ENCODE measurements at regions not wholly inside any gene's neighbourhood (a gene's known extent, or its start where the extent isn't known, plus 50 kb on each side); places are given as distances from the start of the nearest gene placed in this dataset.
"Not testable (repeated sequence)": the region's sequence is repeated elsewhere in the genome, so short reads cannot be mapped to it uniquely, and the experiment has no call there.

DNA sequence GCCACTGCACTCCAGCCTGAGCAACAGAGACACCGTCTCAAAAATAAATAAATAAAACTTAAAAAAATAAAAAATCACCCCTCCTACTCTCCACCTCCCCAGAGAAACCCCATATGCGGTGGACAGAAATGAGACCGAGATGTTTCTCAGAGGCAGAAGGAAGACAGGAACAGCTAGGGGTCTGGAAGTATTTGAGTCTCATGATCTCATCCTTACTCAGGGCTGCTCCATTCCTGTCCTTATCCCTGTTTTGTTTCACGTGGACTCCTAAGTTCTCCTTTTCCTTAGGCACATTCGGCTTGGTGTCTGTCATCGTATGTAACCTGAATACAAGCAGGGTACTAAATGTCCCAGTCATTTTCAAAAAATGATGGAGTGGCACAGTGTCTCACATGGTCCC lies 76.1 kb downstream of the C9orf50 start:
- H3K36me3 ChIP-seq (ENCODE audit: insufficient read depth, low read length) = no peaks in the 10 kb centered on the region
- intact Hi-C loops (cut with micrococcal nuclease) = no loop called here
- no peaks in the 10 kb centered on the region for H3K9me3 ChIP-seq (ENCODE audit: control insufficient read depth in 1 of 2, low read length in 2 of 2)
- no peak for DNase-seq
- Mint-ChIP-seq H3K9me3 (peaks cover 0 to 5% (median 0%) of the 10 kb centered on the region in 8 donors), H3K27ac (no peak overlapping the region), H3K4me3 (no peak overlapping the region), H3K27me3 (peaks cover 17 to 22% of the 10 kb centered on the region in 2 donors), H3K36me3 (peaks cover 0 to 1% of the 10 kb centered on the region in 2 donors), H3K4me1 (peaks cover 0 to 7% (median 2%) of the 10 kb centered on the region in 4 donors)
- no peak overlapping the region for H3K27ac ChIP-seq (ENCODE audit: low read depth, low read length)
- no peaks in the 10 kb centered on the region for H3K4me1 ChIP-seq (ENCODE audit: insufficient read depth, low read length)
- POLR2A ChIA-PET (ENCODE audit: partially characterized antibody) = interaction anchor here (0.9 kb wide), 1 partner anchor 129 kb away, joined by 3 read pairs; no protein-coding TSS in a partner anchor
- CTCF ChIA-PET (ENCODE audit: partially characterized antibody) = no interaction called here
- H3K4me3 ChIP-seq (ENCODE audit: low read length in 2 of 2) = no peak overlapping the region
- no peaks in the 10 kb centered on the region for H3K27me3 ChIP-seq (ENCODE audit: insufficient read depth, low read length)

DNA sequence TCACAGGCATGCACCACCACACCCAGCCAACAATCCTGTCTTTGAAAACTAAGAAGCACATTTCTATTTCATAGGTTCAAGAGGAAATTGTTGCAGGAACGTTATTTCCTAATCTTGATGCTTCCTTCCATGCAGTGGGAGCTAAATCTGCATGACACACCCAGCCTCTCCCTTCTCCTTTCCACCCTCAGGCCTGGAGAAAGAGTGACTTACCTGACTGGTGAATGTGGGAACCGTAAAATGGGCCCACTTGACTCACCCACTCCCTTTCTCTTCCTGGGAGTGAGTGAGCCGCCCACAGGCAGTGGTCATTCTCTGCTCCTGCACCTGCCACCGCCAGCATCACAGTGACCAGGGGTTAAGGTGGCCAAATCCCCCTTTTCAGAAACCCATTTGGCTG lies 78.2 kb downstream of the C9orf50 start:
- H3K27ac Mint-ChIP-seq = no peak overlapping the region
- no peak for DNase-seq
- POLR2A ChIA-PET (ENCODE audit: partially characterized antibody) = no interaction called here

DNA sequence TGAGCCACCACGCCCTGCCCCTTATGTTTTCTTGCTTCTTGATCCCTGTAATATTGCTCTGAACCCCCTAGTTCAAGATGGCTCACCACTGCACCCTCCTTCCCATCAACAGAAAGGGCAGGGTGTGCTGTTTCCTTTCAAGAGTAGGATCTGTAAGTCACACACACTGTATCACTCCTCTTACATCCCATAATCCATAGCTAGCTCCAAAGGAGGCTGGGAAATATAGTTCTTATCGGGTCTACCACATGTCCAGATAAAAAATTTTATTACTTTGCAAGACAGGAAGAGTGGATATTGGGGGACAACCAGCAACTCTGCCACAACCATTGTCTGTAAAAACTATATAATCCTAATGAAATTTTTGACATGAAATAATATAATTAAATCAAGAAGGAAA lies 79.6 kb downstream of the C9orf50 start:
- CTCF ChIA-PET (ENCODE audit: partially characterized antibody) = no interaction called here
- no peak overlapping the region for H3K4me3 ChIP-seq (ENCODE audit: low read length in 2 of 2)
- Mint-ChIP-seq H3K4me1 (no peaks in the 10 kb centered on the region), H3K27ac (no peak overlapping the region), H3K9me3 (peaks cover 0 to 21% (median 10%) of the 10 kb centered on the region in 8 donors), H3K4me3 (no peak overlapping the region), H3K27me3 (peaks cover 12 to 13% of the 10 kb centered on the region in 2 donors), H3K36me3 (peaks cover 1 to 5% of the 10 kb centered on the region in 2 donors)
- no peak for DNase-seq
- H3K9me3 ChIP-seq (ENCODE audit: control insufficient read depth in 1 of 2, low read length in 2 of 2) = no peaks in the 10 kb centered on the region
- intact Hi-C loops (cut with micrococcal nuclease) = no loop called here
- no peaks in the 10 kb centered on the region for H3K4me1 ChIP-seq (ENCODE audit: insufficient read depth, low read length)
- H3K36me3 ChIP-seq (ENCODE audit: insufficient read depth, low read length) = no peaks in the 10 kb centered on the region
- no peaks in the 10 kb centered on the region for H3K27me3 ChIP-seq (ENCODE audit: insufficient read depth, low read length)
- H3K27ac ChIP-seq (ENCODE audit: low read depth, low read length) = no peak overlapping the region
- POLR2A ChIA-PET (ENCODE audit: partially characterized antibody) = interaction anchor here (1.3 kb wide), 1 partner anchor 83 kb away, joined by 3 read pairs; no protein-coding TSS in a partner anchor

More for the DNA sequence above, 78.2 kb downstream of the C9orf50 start:
- CTCF ChIA-PET (ENCODE audit: partially characterized antibody) = no interaction called here
- Histone ChIP-seq H3K36me3 (ENCODE audit: insufficient read depth, low read length) (no peaks in the 10 kb centered on the region), H3K9me3 (ENCODE audit: control insufficient read depth in 1 of 2, low read length in 2 of 2) (no peaks in the 10 kb centered on the region), H3K4me3 (ENCODE audit: low read length in 2 of 2) (no peak overlapping the region), H3K4me1 (ENCODE audit: insufficient read depth, low read length) (no peaks in the 10 kb centered on the region), H3K27ac (ENCODE audit: low read depth, low read length) (no peak overlapping the region), H3K27me3 (ENCODE audit: insufficient read depth, low read length) (no peaks in the 10 kb centered on the region)
- peaks cover 1 to 5% of the 10 kb centered on the region in 2 donors for H3K36me3 Mint-ChIP-seq
- H3K9me3 Mint-ChIP-seq = peaks cover 0 to 18% (median 10%) of the 10 kb centered on the region in 8 donors
- H3K27me3 Mint-ChIP-seq = peaks cover 13 to 16% of the 10 kb centered on the region in 2 donors
- intact Hi-C loops (cut with micrococcal nuclease) = no loop called here
- no peaks in the 10 kb centered on the region for H3K4me1 Mint-ChIP-seq
- no peak overlapping the region for H3K4me3 Mint-ChIP-seq

DNA sequence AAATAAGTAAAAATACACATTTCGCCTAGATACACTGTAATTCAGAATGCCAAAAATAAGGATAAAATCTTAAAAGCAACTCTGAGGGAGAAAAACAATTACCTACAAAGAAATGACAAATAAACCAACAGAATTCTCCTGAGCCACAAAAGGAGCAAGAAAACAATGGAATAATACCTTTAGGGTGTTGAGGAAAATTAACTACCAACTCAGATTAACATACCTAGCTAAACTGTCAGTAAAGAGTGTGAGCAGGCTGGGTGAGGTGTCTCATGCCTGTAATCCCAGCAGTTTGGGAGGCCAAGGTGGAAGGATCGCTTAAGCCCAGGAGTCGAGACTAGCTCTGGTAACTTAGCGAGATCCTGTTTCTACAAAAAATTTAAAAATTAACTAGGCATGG lies 81.5 kb downstream of the C9orf50 start:
- POLR2A ChIA-PET (ENCODE audit: partially characterized antibody) = no interaction called here
- intact Hi-C loops (cut with micrococcal nuclease) = no loop called here
- H3K4me3 ChIP-seq (ENCODE audit: low read length in 2 of 2) = no peak overlapping the region
- H3K9me3 ChIP-seq (ENCODE audit: control insufficient read depth in 1 of 2, low read length in 2 of 2) = no peaks in the 10 kb centered on the region
- H3K27ac ChIP-seq (ENCODE audit: low read depth, low read length) = no peak overlapping the region
- CTCF ChIA-PET (ENCODE audit: partially characterized antibody) = interaction anchor here (0.9 kb wide), 1 partner anchor 397 kb away, joined by 3 read pairs; no protein-coding TSS in a partner anchor
- Mint-ChIP-seq H3K9me3 (peaks cover 0 to 21% (median 10%) of the 10 kb centered on the region in 8 donors), H3K27ac (no peak overlapping the region), H3K27me3 (peaks cover 6 to 8% of the 10 kb centered on the region in 2 donors), H3K36me3 (peaks cover 1 to 5% of the 10 kb centered on the region in 2 donors), H3K4me1 (no peaks in the 10 kb centered on the region), H3K4me3 (no peak overlapping the region)
- no peaks in the 10 kb centered on the region for H3K4me1 ChIP-seq (ENCODE audit: insufficient read depth, low read length)
- H3K27me3 ChIP-seq (ENCODE audit: insufficient read depth, low read length) = no peaks in the 10 kb centered on the region
- no peaks in the 10 kb centered on the region for H3K36me3 ChIP-seq (ENCODE audit: insufficient read depth, low read length)
- DNase-seq = no peak

DNA sequence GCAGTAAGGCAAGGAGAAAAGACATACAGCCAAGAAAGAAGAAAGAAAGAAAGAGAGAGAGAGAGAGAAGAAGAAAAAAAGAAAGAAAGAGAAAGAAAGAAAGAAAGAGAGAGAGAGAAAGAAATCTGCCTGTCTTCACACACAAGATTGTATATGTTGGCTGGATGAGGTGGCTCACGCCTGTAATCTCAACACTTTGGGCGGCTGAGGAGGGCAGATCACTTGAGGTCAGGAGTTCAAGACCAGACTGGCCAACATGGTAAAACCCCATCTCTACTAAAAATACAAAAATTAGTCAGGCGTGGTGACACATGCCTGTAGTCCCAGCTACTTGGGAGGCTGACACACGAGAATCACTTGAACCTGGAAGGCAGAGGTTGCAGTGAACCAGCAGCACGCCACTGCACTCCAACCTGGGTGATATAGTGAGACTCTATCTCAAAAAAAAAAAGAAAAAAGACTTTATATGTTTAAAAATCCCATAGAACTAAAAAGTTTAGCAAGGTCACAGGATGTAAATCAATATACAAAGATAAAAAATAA lies 89.0 kb downstream of the C9orf50 start:
- H3K27me3 ChIP-seq (ENCODE audit: insufficient read depth, low read length); H3K27ac ChIP-seq (ENCODE audit: low read depth, low read length); H3K27ac Mint-ChIP-seq; H3K36me3 ChIP-seq (ENCODE audit: insufficient read depth, low read length); H3K4me3 ChIP-seq (ENCODE audit: low read length in 2 of 2); H3K9me3 Mint-ChIP-seq; CTCF ChIA-PET (ENCODE audit: partially characterized antibody); intact Hi-C loops (cut with micrococcal nuclease); H3K27me3 Mint-ChIP-seq; H3K4me1 Mint-ChIP-seq; DNase-seq; H3K4me1 ChIP-seq (ENCODE audit: insufficient read depth, low read length); H3K9me3 ChIP-seq (ENCODE audit: control insufficient read depth in 1 of 2, low read length in 2 of 2); H3K4me3 Mint-ChIP-seq: not testable (repeated sequence)
- POLR2A ChIA-PET (ENCODE audit: partially characterized antibody) = interaction anchor here (1.0 kb wide), 1 partner anchor 12 kb away, joined by 3 read pairs; no protein-coding TSS in a partner anchor
- peaks cover 0 to 13% of the 10 kb centered on the region in 2 donors for H3K36me3 Mint-ChIP-seq

DNA sequence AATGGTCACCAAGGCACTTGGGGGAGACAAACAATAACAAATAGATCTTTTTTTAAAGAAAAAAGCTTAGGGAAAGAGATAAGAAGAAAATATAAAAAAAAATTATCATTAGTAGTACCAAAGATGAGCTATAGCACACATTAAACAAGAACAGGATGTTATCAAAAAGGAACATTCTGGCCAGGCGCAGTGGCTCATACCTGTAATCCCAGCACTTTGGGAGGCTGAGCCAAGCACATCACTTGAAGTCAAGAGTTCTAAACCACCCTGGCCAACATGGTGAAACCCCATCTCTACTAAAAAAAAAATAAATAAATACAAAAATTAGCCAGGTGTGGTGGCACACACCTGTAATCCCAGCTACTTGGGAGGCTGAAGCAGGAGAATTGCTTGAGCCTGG lies 92.9 kb downstream of the C9orf50 start:
- POLR2A ChIA-PET (ENCODE audit: partially characterized antibody); H3K4me1 Mint-ChIP-seq; intact Hi-C loops (cut with micrococcal nuclease); H3K27ac Mint-ChIP-seq; H3K27ac ChIP-seq (ENCODE audit: low read depth, low read length); H3K9me3 ChIP-seq (ENCODE audit: control insufficient read depth in 1 of 2, low read length in 2 of 2); H3K4me3 ChIP-seq (ENCODE audit: low read length in 2 of 2); H3K4me3 Mint-ChIP-seq; H3K36me3 ChIP-seq (ENCODE audit: insufficient read depth, low read length); H3K9me3 Mint-ChIP-seq; H3K27me3 ChIP-seq (ENCODE audit: insufficient read depth, low read length); DNase-seq; H3K4me1 ChIP-seq (ENCODE audit: insufficient read depth, low read length): not testable (repeated sequence)
- H3K36me3 Mint-ChIP-seq = peaks cover 0 to 13% of the 10 kb centered on the region in 2 donors
- CTCF ChIA-PET (ENCODE audit: partially characterized antibody) = interaction anchor here (1.1 kb wide), 1 partner anchor 396 kb away, joined by 3 read pairs; no protein-coding TSS in a partner anchor
- peaks cover 11 to 13% of the 10 kb centered on the region in 2 donors for H3K27me3 Mint-ChIP-seq

DNA sequence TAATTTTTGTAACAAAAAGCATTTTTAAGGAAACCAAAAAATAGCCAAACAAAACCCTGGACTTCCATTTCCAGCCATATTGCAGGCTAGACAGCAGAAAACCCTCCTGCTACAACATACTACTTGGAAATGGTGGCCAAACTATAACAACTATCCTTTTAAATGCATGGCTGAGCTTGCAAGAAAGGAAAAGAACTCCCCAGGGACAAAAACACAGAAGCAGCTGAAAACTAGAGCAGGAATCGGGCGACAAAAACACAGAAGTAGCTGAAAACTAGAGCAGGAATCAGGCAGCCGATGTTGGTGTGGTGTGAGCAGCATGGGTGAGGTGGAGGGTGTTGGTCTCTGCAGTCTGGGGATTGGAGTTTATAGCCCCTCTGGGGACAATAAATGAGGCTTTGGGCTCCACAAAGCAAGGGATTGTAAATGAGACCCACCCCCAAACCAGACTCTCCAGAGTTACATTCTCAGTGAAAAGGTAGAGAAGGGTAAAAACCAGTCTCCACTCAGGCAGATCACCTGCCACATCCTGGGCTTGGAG lies 95.2 kb downstream of the C9orf50 start:
- Histone ChIP-seq H3K4me1 (ENCODE audit: insufficient read depth, low read length) (no peaks in the 10 kb centered on the region), H3K27me3 (ENCODE audit: insufficient read depth, low read length) (no peaks in the 10 kb centered on the region), H3K9me3 (ENCODE audit: control insufficient read depth in 1 of 2, low read length in 2 of 2) (no peaks in the 10 kb centered on the region), H3K27ac (ENCODE audit: low read depth, low read length) (no peak overlapping the region), H3K4me3 (ENCODE audit: low read length in 2 of 2) (no peak overlapping the region), H3K36me3 (ENCODE audit: insufficient read depth, low read length) (no peaks in the 10 kb centered on the region)
- Mint-ChIP-seq H3K27me3 (peaks cover 12 to 13% of the 10 kb centered on the region in 2 donors), H3K36me3 (peaks cover 0 to 13% of the 10 kb centered on the region in 2 donors), H3K4me3 (no peak overlapping the region), H3K27ac (peak overlapping the region in 1 of 7 donors; percentile 19), H3K4me1 (peaks cover 0 to 3% (median under 1%) of the 10 kb centered on the region in 4 donors), H3K9me3 (peaks cover 0 to 9% (median 8%) of the 10 kb centered on the region in 8 donors)
- intact Hi-C loops (cut with micrococcal nuclease) = no loop called here
- ChIA-PET CTCF (ENCODE audit: partially characterized antibody) (interaction anchor here (1.5 kb wide), 1 partner anchor 352 kb away, joined by 4 read pairs; no protein-coding TSS in a partner anchor), POLR2A (ENCODE audit: partially characterized antibody) (interaction anchor here (0.9 kb wide), 1 partner anchor 113 kb away, joined by 3 read pairs; no protein-coding TSS in a partner anchor)
- no peak for DNase-seq

All from CD4-positive, alpha-beta memory T cell (primary cell).